Endothelial cell of umbilical vein (primary cell): ENCODE measurements at regions not wholly inside any gene's neighbourhood (a gene's known extent, or its start where the extent isn't known, plus 50 kb on each side); places are given as distances from the start of the nearest gene placed in this dataset.

ENCODE experiments used
- BruUV-seq: library from RNA; stranded (reverse); fragments of 400-500 nt; replicated peaks from 2 replicates; lab custom pipeline; 2021; lab: Mats Ljungman, UMichigan
- CTCF ChIA-PET: fragments of 300-600, 350-600 bp; sonication (Branson Sonifier 250); formaldehyde crosslinking; loops from one replicate; lab custom pipeline; 2021; ENCODE audit warnings: antibody characterized with exemption, inconsistent platforms; lab: Charles Lee
- POLR2A ChIA-PET: fragments of 300-600, 350-600 bp; sonication (Branson Sonifier 250); formaldehyde crosslinking; loops from one replicate; lab custom pipeline; 2021; ENCODE audit warnings: antibody characterized with exemption, inconsistent platforms; lab: Charles Lee
- DNase-seq: peaks from one replicate; pipeline ENCODE4 v3.0.0-alpha.2; 2011; ENCODE audit warnings: low read depth, low spot score
- FAIRE-seq: peaks from 2 replicates; lab custom pipeline; 2011; peaks lifted over from hg19 to GRCh38; lab: Jason Lieb, UNC
- H2AFZ ChIP-seq: 2 replicates; pipeline ENCODE4 v1.6.0; 2012; ENCODE audit warnings: low read depth, low read length, control low read depth, inconsistent platforms
- H3K27ac ChIP-seq: 2 replicates; pipeline ENCODE4 v1.5.1; 2011; ENCODE audit warnings: low read depth, mild to moderate bottlenecking, control low read depth, low read length, moderate library complexity; ENCODE audit not compliant: insufficient read depth
- H3K27me3 ChIP-seq, 2 experiments: 2 replicates each; pipeline versions ENCODE4 v1.6.0 to v1.6.1; 2011; ENCODE audit warnings: low read length in 2 of 2, mixed read lengths in 1 of 2; ENCODE audit not compliant: control insufficient read depth in 2 of 2, insufficient read depth in 2 of 2
- H3K36me3 ChIP-seq, 2 experiments: 2 replicates in 1 of 2; 3 replicates in 1 of 2; pipeline ENCODE4 v1.5.1; 2011; ENCODE audit warnings: low read length in 2 of 2, mild to moderate bottlenecking in 1 of 2, moderate library complexity in 1 of 2; ENCODE audit not compliant: control insufficient read depth in 2 of 2, insufficient read depth in 2 of 2; ENCODE audit errors: extremely low read depth in 1 of 2
- H3K4me1 ChIP-seq: 3 replicates; pipeline ENCODE4 v1.5.1; 2011; ENCODE audit warnings: mild to moderate bottlenecking, low read length; ENCODE audit not compliant: control insufficient read depth, insufficient read depth; ENCODE audit errors: extremely low read depth
- H3K4me2 ChIP-seq: 2 replicates; pipeline ENCODE4 v1.6.1; 2011; ENCODE audit warnings: low read length, control low read depth, mixed read lengths; ENCODE audit not compliant: insufficient read depth
- H3K4me3 ChIP-seq, 3 experiments: fragments of 200-600 bp in 1 of 3; sonication (generic), shearing (Covaris generic) in 1 of 3; replicated peaks in 1 of 3; 2 replicates each; pipeline ENCODE4 v1.5.1; 2011 to 2016; ENCODE audit warnings: control low read depth in 3 of 3, low read length in 3 of 3, mild to moderate bottlenecking in 2 of 3, inconsistent platforms in 1 of 3, low read depth in 1 of 3, moderate library complexity in 1 of 3; ENCODE audit not compliant: insufficient read depth in 1 of 3
- H3K79me2 ChIP-seq: 2 replicates; pipeline ENCODE4 v1.6.0; 2012; ENCODE audit warnings: low read length, inconsistent platforms; ENCODE audit not compliant: control insufficient read depth, insufficient read depth
- H3K9ac ChIP-seq: replicated peaks from 2 replicates; pipeline ENCODE3; 2011; ENCODE audit warnings: low read length, control low read depth; ENCODE audit not compliant: insufficient read depth; ENCODE audit errors: extremely low read depth
- H3K9me1 ChIP-seq: replicated peaks from 3 replicates; pipeline ENCODE4 v1.6.0; 2011; ENCODE audit warnings: mild to moderate bottlenecking, low read length; ENCODE audit not compliant: control insufficient read depth, insufficient read depth; ENCODE audit errors: extremely low read depth
- H3K9me3 ChIP-seq: replicated peaks from 2 replicates; pipeline ENCODE4 v1.5.1; 2012; ENCODE audit warnings: low read length, inconsistent platforms; ENCODE audit not compliant: control insufficient read depth, insufficient read depth
- H4K20me1 ChIP-seq: replicated peaks from 2 replicates; pipeline ENCODE3; 2011; ENCODE audit warnings: mild to moderate bottlenecking, low read length; ENCODE audit not compliant: control insufficient read depth, insufficient read depth; ENCODE audit errors: extremely low read depth
- EZH2 ChIP-seq: IDR thresholded peaks from 2 replicates; pipeline ENCODE4 v1.6.1; 2012; ENCODE audit warnings: borderline replicate concordance, low read depth, mild to moderate bottlenecking, moderate library complexity, low read length, inconsistent platforms; ENCODE audit not compliant: severe bottlenecking
- FOS ChIP-seq: IDR thresholded peaks from 2 replicates; pipeline ENCODE4 v1.6.1; 2011; ENCODE audit warnings: mild to moderate bottlenecking, low read length, moderate library complexity, borderline replicate concordance; ENCODE audit not compliant: insufficient read depth
- GATA2 ChIP-seq: IDR thresholded peaks from 2 replicates; pipeline ENCODE4 v1.7.0; 2011; ENCODE audit warnings: low read depth, mild to moderate bottlenecking, moderate library complexity, mixed read lengths, low read length; ENCODE audit not compliant: insufficient read length, insufficient read depth
- JUN ChIP-seq: IDR thresholded peaks from 2 replicates; pipeline ENCODE4 v1.6.1; 2011; ENCODE audit warnings: borderline replicate concordance, low read depth; ENCODE audit not compliant: insufficient read length, insufficient read depth
- MAX ChIP-seq: IDR thresholded peaks from 2 replicates; pipeline ENCODE4 v1.6.1; 2011; ENCODE audit not compliant: insufficient read depth, insufficient read length
- MYC ChIP-seq: IDR thresholded peaks from one replicate; pipeline ENCODE4 v1.6.1; 2011; ENCODE audit warnings: mild to moderate bottlenecking, low read depth, low read length
- POLR2A ChIP-seq: IDR thresholded peaks from 2 replicates; pipeline ENCODE4 v1.6.1; 2012; ENCODE audit warnings: low read depth, mild to moderate bottlenecking, control low read depth, low read length
- POLR2AphosphoS5 ChIP-seq: IDR thresholded peaks from 2 replicates; pipeline ENCODE4 v1.6.1; 2012; ENCODE audit warnings: low read depth, mild to moderate bottlenecking, control low read depth, low read length, moderate library complexity; ENCODE audit not compliant: insufficient read depth
- dilution Hi-C: fragments of 300-500 bp; cut with MboI; formaldehyde crosslinking; loops from one replicate; pipeline ENCODE4 v1.15.0; 2019; ENCODE audit warnings: low sequenced_read_pairs; ENCODE audit not compliant: extremely low pct_ligation_motif_present
- intact Hi-C: fragments of 100-400 bp; cut with micrococcal nuclease; formaldehyde crosslinking; loops from one replicate; pipeline ENCODE4 v1.10.0; 2022
- TF ChIP-seq, protein P1 (sequence below), 2 donors: IDR thresholded peaks; 1 replicate in 1 of 2; 2 replicates in 1 of 2; pipeline ENCODE4 v1.5.1; 2011; ENCODE audit warnings: low read length in 2 of 2, mild to moderate bottlenecking in 2 of 2, moderate library complexity in 2 of 2, control low read depth in 1 of 2, inconsistent platforms in 1 of 2, low read depth in 1 of 2; ENCODE audit not compliant: insufficient read depth in 1 of 2; ENCODE audit errors: extremely low read depth in 1 of 2

GRCh38 chr1:114208714-114209113 lies 55.0 kb upstream of the SYT6 start:
- Histone ChIP-seq H3K79me2 (no peaks in the 10 kb centered on the region), H4K20me1 (no peaks in the 10 kb centered on the region), H3K9me1 (no peaks in the 10 kb centered on the region), H3K9me3 (no peaks in the 10 kb centered on the region), H3K36me3 (no peaks in the 10 kb centered on the region), H3K27me3 (no peaks in the 10 kb centered on the region), H3K4me1 (no peaks in the 10 kb centered on the region), H3K9ac (no peak overlapping the region), H2AFZ (no peak overlapping the region), H3K4me2 (no peak overlapping the region), H3K4me3 (no peak overlapping the region), H3K27ac (no peak overlapping the region)
- FAIRE-seq (no peak), DNase-seq (no peak)
- POLR2A ChIA-PET, result no interaction called here
- CTCF ChIA-PET, result no interaction called here
- dilution Hi-C loops (no loop called here), intact Hi-C loops (no loop called here)
- TF ChIP-seq FOS (no peak), MYC (no peak), GATA2 (no peak), POLR2AphosphoS5 (no peak), JUN (no peak), POLR2A (no peak), MAX (no peak), EZH2 (no peak)
- TF ChIP-seq, protein P1, sequence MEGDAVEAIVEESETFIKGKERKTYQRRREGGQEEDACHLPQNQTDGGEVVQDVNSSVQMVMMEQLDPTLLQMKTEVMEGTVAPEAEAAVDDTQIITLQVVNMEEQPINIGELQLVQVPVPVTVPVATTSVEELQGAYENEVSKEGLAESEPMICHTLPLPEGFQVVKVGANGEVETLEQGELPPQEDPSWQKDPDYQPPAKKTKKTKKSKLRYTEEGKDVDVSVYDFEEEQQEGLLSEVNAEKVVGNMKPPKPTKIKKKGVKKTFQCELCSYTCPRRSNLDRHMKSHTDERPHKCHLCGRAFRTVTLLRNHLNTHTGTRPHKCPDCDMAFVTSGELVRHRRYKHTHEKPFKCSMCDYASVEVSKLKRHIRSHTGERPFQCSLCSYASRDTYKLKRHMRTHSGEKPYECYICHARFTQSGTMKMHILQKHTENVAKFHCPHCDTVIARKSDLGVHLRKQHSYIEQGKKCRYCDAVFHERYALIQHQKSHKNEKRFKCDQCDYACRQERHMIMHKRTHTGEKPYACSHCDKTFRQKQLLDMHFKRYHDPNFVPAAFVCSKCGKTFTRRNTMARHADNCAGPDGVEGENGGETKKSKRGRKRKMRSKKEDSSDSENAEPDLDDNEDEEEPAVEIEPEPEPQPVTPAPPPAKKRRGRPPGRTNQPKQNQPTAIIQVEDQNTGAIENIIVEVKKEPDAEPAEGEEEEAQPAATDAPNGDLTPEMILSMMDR (IDR thresholded peaks at IDR 0.05; ENCODE audit: extremely low read depth in 1 of 2, insufficient read depth in 1 of 2, low read depth in 1 of 2, low read length in 2 of 2), result no peak
- no TSS peak for BruUV-seq
